IMR-90 (cell line): ENCODE measurements at regions not wholly inside any gene's neighbourhood (a gene's known extent, or its start where the extent isn't known, plus 50 kb on each side); places are given as distances from the start of the nearest gene placed in this dataset.

Source experiments
- ATAC-seq: fragments of 200-7000 bp; cut with Tn5 transposase; 2 replicates; pipeline ENCODE4 v1.9.1; 2020; ENCODE audit warnings: low read depth, mild to moderate bottlenecking, moderate library complexity
- BruUV-seq: library from RNA; stranded (reverse); fragments of 400-500 nt; replicated peaks from 2 replicates; lab custom pipeline; 2021; lab: Mats Ljungman, UMichigan
- CTCF ChIA-PET: fragments of 300-600 bp; formaldehyde crosslinking; extraction: SDS; loops from one replicate; lab custom pipeline; 2021; ENCODE audit warnings: antibody characterized with exemption; lab: Yijun Ruan, JAX
- POLR2A ChIA-PET: fragments of 300-600 bp; sonication (Branson Sonifier 250); formaldehyde crosslinking; loops from one replicate; lab custom pipeline; 2022; ENCODE audit warnings: antibody characterized with exemption; ENCODE audit not compliant: unreplicated experiment; lab: Charles Lee
- DNase-seq: peaks from one replicate; pipeline ENCODE4 v3.0.0; 2013
- H2AFZ ChIP-seq: replicated peaks from 2 replicates; pipeline ENCODE3; 2013; ENCODE audit warnings: low read length, mild to moderate bottlenecking; ENCODE audit not compliant: poor library complexity
- H2AK5ac ChIP-seq: 2 replicates; pipeline ENCODE4 v1.6.1; 2013; ENCODE audit warnings: low read depth, low read length, inconsistent platforms
- H2AK9ac ChIP-seq: replicated peaks from 2 replicates; pipeline ENCODE3; 2013; ENCODE audit warnings: mild to moderate bottlenecking, low read depth, low read length, moderate library complexity; ENCODE audit not compliant: poor library complexity
- H2BK120ac ChIP-seq: 2 replicates; pipeline ENCODE4 v1.6.1; 2013; ENCODE audit warnings: low read depth, low read length, inconsistent platforms
- H2BK15ac ChIP-seq: 3 replicates; pipeline ENCODE4 v1.6.1; 2013; ENCODE audit warnings: low read depth, low read length, inconsistent platforms
- H2BK20ac ChIP-seq: 2 replicates; pipeline ENCODE4 v1.6.1; 2013; ENCODE audit warnings: low read depth, mild to moderate bottlenecking, inconsistent platforms, low read length, moderate library complexity
- H2BK5ac ChIP-seq: 2 replicates; pipeline ENCODE4 v1.6.1; 2013; ENCODE audit warnings: mild to moderate bottlenecking, low read depth, low read length, inconsistent platforms; ENCODE audit not compliant: poor library complexity, severe bottlenecking
- H3K14ac ChIP-seq: replicated peaks from 2 replicates; pipeline ENCODE4 v1.6.1; 2013; ENCODE audit warnings: low read depth, low read length, inconsistent platforms
- H3K18ac ChIP-seq: 2 replicates; pipeline ENCODE4 v1.6.1; 2013; ENCODE audit warnings: low read depth, low read length, control low read depth
- H3K23ac ChIP-seq: 2 replicates; pipeline ENCODE4 v1.6.1; 2013; ENCODE audit warnings: low read depth, low read length, inconsistent platforms
- H3K27ac ChIP-seq: 2 replicates; pipeline ENCODE4 v1.5.1; 2013; ENCODE audit warnings: mild to moderate bottlenecking, control low read depth, low read length; ENCODE audit not compliant: insufficient read depth
- H3K27me3 ChIP-seq: 2 replicates; pipeline ENCODE4 v1.6.1; 2013; ENCODE audit warnings: low read length; ENCODE audit not compliant: control insufficient read depth, insufficient read depth
- H3K36me3 ChIP-seq: 2 replicates; pipeline ENCODE4 v1.6.1; 2013; ENCODE audit warnings: low read length, mixed read lengths; ENCODE audit not compliant: control insufficient read depth, insufficient read depth
- H3K4ac ChIP-seq: 2 replicates; pipeline ENCODE4 v1.6.1; 2013; ENCODE audit warnings: low read depth, low read length, inconsistent platforms
- H3K4me1 ChIP-seq: 2 replicates; pipeline ENCODE4 v1.6.1; 2013; ENCODE audit warnings: low read length, mixed read lengths; ENCODE audit not compliant: control insufficient read depth, insufficient read depth
- H3K4me2 ChIP-seq: 2 replicates; pipeline ENCODE4 v1.6.1; 2013; ENCODE audit warnings: low read depth, mild to moderate bottlenecking, control low read depth, low read length, moderate library complexity
- H3K4me3 ChIP-seq: 2 replicates; pipeline ENCODE4 v1.5.1; 2013; ENCODE audit warnings: low read depth, mild to moderate bottlenecking, control low read depth, low read length, moderate library complexity; ENCODE audit not compliant: insufficient read depth
- H3K56ac ChIP-seq: 2 replicates; pipeline ENCODE4 v1.6.1; 2013; ENCODE audit warnings: low read length, inconsistent platforms; ENCODE audit not compliant: insufficient read depth; ENCODE audit errors: extremely low read depth
- H3K79me1 ChIP-seq, 2 experiments: 2 replicates each; pipeline ENCODE4 v1.6.1; 2013; ENCODE audit warnings: low read length in 2 of 2, inconsistent platforms in 1 of 2, low read depth in 1 of 2
- H3K9ac ChIP-seq: 2 replicates; pipeline ENCODE4 v1.6.1; 2013; ENCODE audit warnings: low read depth, low read length, control low read depth
- H3K9me1 ChIP-seq: 2 replicates; pipeline ENCODE4 v1.6.1; 2013; ENCODE audit warnings: low read length, inconsistent platforms; ENCODE audit not compliant: insufficient read depth
- H3K9me3 ChIP-seq: 2 replicates; pipeline ENCODE4 v1.6.1; 2013; ENCODE audit warnings: low read length; ENCODE audit not compliant: control insufficient read depth, insufficient read depth
- H4K20me1 ChIP-seq: 2 replicates; pipeline ENCODE4 v1.6.1; 2013; ENCODE audit warnings: low read length, inconsistent platforms; ENCODE audit not compliant: insufficient read depth
- H4K5ac ChIP-seq: 2 replicates; pipeline ENCODE4 v1.6.1; 2013; ENCODE audit warnings: mild to moderate bottlenecking, low read depth, low read length, control low read depth
- H4K8ac ChIP-seq, 2 experiments: 2 replicates each; pipeline ENCODE4 v1.6.1; 2013; ENCODE audit warnings: low read depth in 2 of 2, low read length in 2 of 2, control low read depth in 1 of 2, inconsistent platforms in 1 of 2
- H4K91ac ChIP-seq: 2 replicates; pipeline ENCODE4 v1.6.1; 2013; ENCODE audit warnings: low read depth, low read length, inconsistent platforms; ENCODE audit not compliant: insufficient read depth
- CEBPB ChIP-seq: IDR thresholded peaks from 2 replicates; pipeline ENCODE4 v1.6.1; 2012; ENCODE audit warnings: low read depth, low read length, improper control_type of control experiment
- CHD1 ChIP-seq: IDR thresholded peaks from 2 replicates; pipeline ENCODE4 v1.6.1; 2012; ENCODE audit warnings: low read depth, low read length, improper control_type of control experiment
- MAFK ChIP-seq: IDR thresholded peaks from 2 replicates; pipeline ENCODE4 v1.6.1; 2012; ENCODE audit warnings: low read depth, low read length, improper control_type of control experiment
- POLR2A ChIP-seq: IDR thresholded peaks from 2 replicates; pipeline ENCODE4 v1.6.1; 2012; ENCODE audit warnings: mild to moderate bottlenecking, low read depth, low read length
- RFX5 ChIP-seq: IDR thresholded peaks from 2 replicates; pipeline ENCODE4 v1.8.0; 2012; ENCODE audit warnings: low read depth, mild to moderate bottlenecking, low read length, moderate library complexity
- SMC3 ChIP-seq: fragments of 150-350 bp; IDR thresholded peaks from 2 replicates; pipeline ENCODE4 v1.6.1; 2016; ENCODE audit warnings: low read depth, mild to moderate bottlenecking, antibody characterized with exemption, low read length, moderate library complexity
- WGBS, 2 experiments: methylation state at CpG; one replicate each; pipeline versions ENCODE4 v1.1.5 to v1.1.7; 2013; ENCODE audit warnings: missing lambda C conversion rate in 2 of 2; ENCODE audit not compliant: insufficient read length in 1 of 2; ENCODE audit errors: extremely low coverage in 2 of 2; 5-methylcytosine and 5-hydroxymethylcytosine counted together
- dilution Hi-C: fragments of 300-500 bp; cut with HindIII; formaldehyde crosslinking; loops from one replicate; pipeline ENCODE4 v1.14.3; 2018; ENCODE audit warnings: low sequenced_read_pairs; ENCODE audit not compliant: unreplicated experiment
- in situ Hi-C: fragments of 300-500 bp; cut with MboI; formaldehyde crosslinking; loops from 3 replicates; pipeline ENCODE4 v1.14.3; 2019; ENCODE audit warnings: low sequenced_read_pairs, inconsistent platforms, mixed read lengths
- intact Hi-C: fragments of 100-400 bp; cut with micrococcal nuclease; formaldehyde crosslinking; loops from 2 replicates; pipeline ENCODE4 v1.10.0; 2022
- TF ChIP-seq, protein P1 (sequence below): conservative IDR thresholded peaks from 2 replicates; pipeline ENCODE4 v1.5.1; 2012; ENCODE audit warnings: mild to moderate bottlenecking, low read depth, low read length, improper control_type of control experiment
- TF ChIP-seq, protein P2 (sequence below): fragments of 150-350 bp; IDR thresholded peaks from 2 replicates; pipeline ENCODE4 v1.6.1; 2016; ENCODE audit warnings: low read depth, mild to moderate bottlenecking, low read length, moderate library complexity, borderline replicate concordance

DNA sequence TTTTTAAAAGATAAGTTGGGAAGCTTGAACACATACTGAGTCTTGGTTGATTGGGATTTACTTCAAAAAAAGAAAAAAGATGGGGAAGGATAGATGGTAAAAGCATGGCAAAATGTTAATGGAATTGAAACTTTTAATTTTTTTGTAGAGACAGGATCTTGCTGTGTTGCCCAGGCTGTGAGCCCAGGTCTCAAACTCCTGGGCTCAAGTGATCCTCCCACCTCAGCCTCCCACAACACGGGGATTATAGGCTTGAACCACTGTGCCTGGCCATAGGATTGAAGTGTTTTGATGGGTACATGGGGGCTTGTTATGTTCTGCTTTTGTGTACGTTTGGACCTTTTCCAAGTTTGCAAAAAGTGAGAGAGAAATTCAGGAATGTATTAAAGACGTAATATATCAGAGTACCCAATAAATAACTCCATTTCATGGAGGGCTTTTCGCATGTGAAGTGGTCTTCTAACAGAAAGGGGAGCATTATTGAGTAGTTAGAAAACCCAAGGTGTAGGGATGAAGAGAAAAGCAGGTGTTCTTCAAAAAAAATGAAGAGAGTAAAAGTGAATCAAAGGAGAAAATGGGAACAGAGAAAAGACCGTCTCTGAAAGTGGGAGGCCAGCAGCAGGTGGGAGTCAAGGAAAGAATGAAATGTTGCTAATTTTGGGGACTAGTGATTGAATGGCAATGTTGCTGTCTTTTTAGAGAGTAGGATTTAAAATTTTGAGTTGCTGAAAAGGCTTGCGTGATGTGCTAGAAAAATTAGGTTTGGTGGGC lies 55.2 kb downstream of the GARRE1 start:
- no peak for DNase-seq
- in situ Hi-C loops = no loop called here

More for the DNA sequence above, 55.2 kb downstream of the GARRE1 start:
- H2AK9ac ChIP-seq = no peak overlapping the region
- peaks cover 42 to 69% of the 10 kb centered on the region in 2 experiments for H3K79me1 ChIP-seq
- intact Hi-C loops (no loop called here), dilution Hi-C loops (no loop called here)
- TF ChIP-seq RFX5 = no peak
- TF ChIP-seq CHD1 = no peak
- no peak for TF ChIP-seq POLR2A
- TF ChIP-seq, protein P1, sequence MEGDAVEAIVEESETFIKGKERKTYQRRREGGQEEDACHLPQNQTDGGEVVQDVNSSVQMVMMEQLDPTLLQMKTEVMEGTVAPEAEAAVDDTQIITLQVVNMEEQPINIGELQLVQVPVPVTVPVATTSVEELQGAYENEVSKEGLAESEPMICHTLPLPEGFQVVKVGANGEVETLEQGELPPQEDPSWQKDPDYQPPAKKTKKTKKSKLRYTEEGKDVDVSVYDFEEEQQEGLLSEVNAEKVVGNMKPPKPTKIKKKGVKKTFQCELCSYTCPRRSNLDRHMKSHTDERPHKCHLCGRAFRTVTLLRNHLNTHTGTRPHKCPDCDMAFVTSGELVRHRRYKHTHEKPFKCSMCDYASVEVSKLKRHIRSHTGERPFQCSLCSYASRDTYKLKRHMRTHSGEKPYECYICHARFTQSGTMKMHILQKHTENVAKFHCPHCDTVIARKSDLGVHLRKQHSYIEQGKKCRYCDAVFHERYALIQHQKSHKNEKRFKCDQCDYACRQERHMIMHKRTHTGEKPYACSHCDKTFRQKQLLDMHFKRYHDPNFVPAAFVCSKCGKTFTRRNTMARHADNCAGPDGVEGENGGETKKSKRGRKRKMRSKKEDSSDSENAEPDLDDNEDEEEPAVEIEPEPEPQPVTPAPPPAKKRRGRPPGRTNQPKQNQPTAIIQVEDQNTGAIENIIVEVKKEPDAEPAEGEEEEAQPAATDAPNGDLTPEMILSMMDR = no peak
- no peak for TF ChIP-seq MAFK
- TF ChIP-seq, protein P2, sequence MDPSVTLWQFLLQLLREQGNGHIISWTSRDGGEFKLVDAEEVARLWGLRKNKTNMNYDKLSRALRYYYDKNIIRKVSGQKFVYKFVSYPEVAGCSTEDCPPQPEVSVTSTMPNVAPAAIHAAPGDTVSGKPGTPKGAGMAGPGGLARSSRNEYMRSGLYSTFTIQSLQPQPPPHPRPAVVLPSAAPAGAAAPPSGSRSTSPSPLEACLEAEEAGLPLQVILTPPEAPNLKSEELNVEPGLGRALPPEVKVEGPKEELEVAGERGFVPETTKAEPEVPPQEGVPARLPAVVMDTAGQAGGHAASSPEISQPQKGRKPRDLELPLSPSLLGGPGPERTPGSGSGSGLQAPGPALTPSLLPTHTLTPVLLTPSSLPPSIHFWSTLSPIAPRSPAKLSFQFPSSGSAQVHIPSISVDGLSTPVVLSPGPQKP = no peak
- TF ChIP-seq CEBPB = no peak
- TF ChIP-seq SMC3 = no peak
- H4K8ac ChIP-seq = no peak overlapping the region
- peaks cover 22% of the 10 kb centered on the region for H3K9me1 ChIP-seq
- peaks cover 10% of the 10 kb centered on the region for H3K4me1 ChIP-seq
- H3K4me2 ChIP-seq = no peak overlapping the region
- no peak overlapping the region for H3K27ac ChIP-seq
- H3K18ac ChIP-seq = no peak overlapping the region
- no peak overlapping the region for H3K4ac ChIP-seq
- peaks cover 9% of the 10 kb centered on the region for H3K36me3 ChIP-seq
- H3K9ac ChIP-seq = no peak overlapping the region
- no peak overlapping the region for H3K4me3 ChIP-seq
- no peak overlapping the region for H2BK15ac ChIP-seq
- no peak overlapping the region for H2BK5ac ChIP-seq
- peaks cover 11% of the 10 kb centered on the region; the same call in 1 of the 2 replicates for H4K20me1 ChIP-seq
- no peak for ATAC-seq
- H3K27me3 ChIP-seq = no peaks in the 10 kb centered on the region
- H3K23ac ChIP-seq = no peak overlapping the region
- no peak overlapping the region for H4K5ac ChIP-seq
- WGBS, 2 experiments = 81% methylated on average over 3 of the region's 6 CpGs; no CpG with 5 or more reads in 1 of the 2 experiments
- BruUV-seq = no TSS peak
- ChIA-PET CTCF (no interaction called here), POLR2A (no interaction called here)
- no peak overlapping the region for H2AFZ ChIP-seq
- H3K14ac ChIP-seq = no peak overlapping the region
- no peak overlapping the region for H4K91ac ChIP-seq
- H3K56ac ChIP-seq = no peak overlapping the region
- H2BK20ac ChIP-seq = no peak overlapping the region
- H2AK5ac ChIP-seq = no peak overlapping the region
- no peak overlapping the region for H2BK120ac ChIP-seq
- no peaks in the 10 kb centered on the region for H3K9me3 ChIP-seq
